Naive thymus-derived CD4-positive, alpha-beta T cell (primary cell): ENCODE measurements at regions not wholly inside any gene's neighbourhood (a gene's known extent, or its start where the extent isn't known, plus 50 kb on each side); places are given as distances from the start of the nearest gene placed in this dataset.

Experiments used
- ATAC-seq: fragments of 150-1000 bp; cut with Tn5 transposase; 2 replicates; pipeline ENCODE4 v1.10.0; 2021; ENCODE audit warnings: mild to moderate bottlenecking, moderate library complexity
- CTCF ChIA-PET: fragments of 350-600 bp; sonication (Branson Sonifier 250); formaldehyde crosslinking; loops from one replicate; lab custom pipeline; 2021; ENCODE audit warnings: antibody characterized with exemption; lab: Charles Lee
- POLR2A ChIA-PET: fragments of 350-600 bp; sonication (Branson Sonifier 250); formaldehyde crosslinking; loops from one replicate; lab custom pipeline; 2021; ENCODE audit warnings: antibody characterized with exemption, inconsistent platforms; lab: Charles Lee
- DNase-seq, 9 donors: peaks; one replicate each; pipeline versions ENCODE4 v3.0.0 to v3.0.0-alpha.2; 2020 to 2022; ENCODE audit warnings: mixed read lengths in 1 of 9
- H3K27ac ChIP-seq: one replicate; pipeline ENCODE4 v1.7.0; 2013; ENCODE audit warnings: mild to moderate bottlenecking, low read depth, low read length, moderate library complexity
- H3K27me3 ChIP-seq, 2 donors: one replicate each; pipeline ENCODE4 v1.7.0; 2013; ENCODE audit warnings: low read length in 2 of 2, mild to moderate bottlenecking in 2 of 2, moderate library complexity in 2 of 2; ENCODE audit not compliant: control insufficient read depth in 2 of 2, insufficient read depth in 2 of 2
- H3K36me3 ChIP-seq, 3 experiments: 1 replicate in 2 of 3; 2 replicates in 1 of 3; pipeline ENCODE4 v1.7.0; 2013; ENCODE audit warnings: low read length in 3 of 3, mild to moderate bottlenecking in 3 of 3, moderate library complexity in 1 of 3; ENCODE audit not compliant: insufficient read depth in 3 of 3, control insufficient read depth in 2 of 3
- H3K4me1 ChIP-seq, 2 donors: one replicate each; pipeline ENCODE4 v1.7.0; 2013; ENCODE audit warnings: low read length in 2 of 2, mild to moderate bottlenecking in 2 of 2, moderate library complexity in 1 of 2; ENCODE audit not compliant: control insufficient read depth in 2 of 2, insufficient read depth in 2 of 2
- H3K4me3 ChIP-seq: 2 replicates; pipeline ENCODE4 v1.7.0; 2013; ENCODE audit warnings: mild to moderate bottlenecking, low read length
- H3K9me3 ChIP-seq, 3 experiments: 1 replicate in 2 of 3; 2 replicates in 1 of 3; pipeline ENCODE4 v1.7.0; 2013; ENCODE audit warnings: low read length in 3 of 3; ENCODE audit not compliant: control insufficient read depth in 2 of 3
- H3K27ac Mint-ChIP-seq, 9 donors: one replicate each; pipeline ENCODE4 v1.8.0; 2020 to 2022; ENCODE audit warnings: mixed read lengths in 9 of 9, mild to moderate bottlenecking in 8 of 9, moderate library complexity in 5 of 9, inconsistent platforms in 2 of 9
- H3K27me3 Mint-ChIP-seq, 5 donors: one replicate each; pipeline ENCODE4 v1.8.0; 2021 to 2022; ENCODE audit warnings: mixed read lengths in 5 of 5, mild to moderate bottlenecking in 1 of 5
- H3K36me3 Mint-ChIP-seq, 5 donors: one replicate each; pipeline ENCODE4 v1.8.0; 2020 to 2022; ENCODE audit warnings: mixed read lengths in 5 of 5, mild to moderate bottlenecking in 3 of 5, inconsistent platforms in 1 of 5
- H3K4me1 Mint-ChIP-seq, 7 donors: one replicate each; pipeline ENCODE4 v1.8.0; 2020 to 2022; ENCODE audit warnings: mixed read lengths in 7 of 7, mild to moderate bottlenecking in 3 of 7, inconsistent platforms in 1 of 7
- H3K4me3 Mint-ChIP-seq, 10 donors: one replicate each; pipeline ENCODE4 v1.8.0; 2020 to 2022; ENCODE audit warnings: mild to moderate bottlenecking in 10 of 10, mixed read lengths in 10 of 10, moderate library complexity in 6 of 10, inconsistent platforms in 2 of 10
- H3K9me3 Mint-ChIP-seq, 11 donors: one replicate each; pipeline ENCODE4 v1.8.0; 2020 to 2022; ENCODE audit warnings: mixed read lengths in 11 of 11, mild to moderate bottlenecking in 4 of 11, inconsistent platforms in 1 of 11, moderate library complexity in 1 of 11
- intact Hi-C, 2 donors: fragments of 100-400 bp; cut with micrococcal nuclease; formaldehyde crosslinking; loops; one replicate each; pipeline ENCODE4 v1.15.1; 2023

DNA sequence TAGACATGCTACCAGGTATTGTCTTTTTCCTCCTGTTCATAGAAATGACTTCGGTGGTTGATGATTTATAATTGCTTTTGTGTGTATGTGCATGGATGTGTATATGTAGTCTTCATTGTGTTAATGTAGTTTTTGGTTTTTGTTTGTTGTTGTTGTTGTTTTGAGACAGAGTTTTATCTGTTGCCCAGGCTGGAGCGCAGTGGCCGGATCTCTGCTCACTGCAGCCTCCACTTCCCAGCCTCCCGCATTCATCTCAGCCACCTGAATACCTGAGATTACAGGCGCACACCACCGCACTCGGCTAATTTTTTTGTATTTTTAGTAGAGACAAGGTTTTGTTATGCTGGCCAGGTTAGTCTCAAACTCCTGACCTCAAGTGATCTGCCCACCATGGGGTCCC, 75.2 kb downstream of the HFE start:
- peak overlapping the region in 3 of 10 donors; percentile 3 to 50 (median 30) for H3K4me3 Mint-ChIP-seq
- no peak for ATAC-seq
- H3K36me3 Mint-ChIP-seq, result peaks cover 0 to 21% (median 11%) of the 10 kb centered on the region in 5 donors
- peaks cover 35 to 74% (median 66%) of the 10 kb centered on the region in 7 donors for H3K4me1 Mint-ChIP-seq
- peaks cover 0 to 16% (median 0%) of the 10 kb centered on the region in 5 donors for H3K27me3 Mint-ChIP-seq
- H3K27ac Mint-ChIP-seq, result peak overlapping the region in 5 of 9 donors; percentile 10 to 84 (median 34)
- intact Hi-C loops, result no loop called here
- H3K4me1 ChIP-seq, result peaks cover 14 to 45% of the 10 kb centered on the region in 2 donors
- H3K9me3 ChIP-seq, result no peaks in the 10 kb centered on the region
- H3K9me3 Mint-ChIP-seq, result peaks cover 0 to 21% (median 0%) of the 10 kb centered on the region in 11 donors
- H3K4me3 ChIP-seq, result no peak overlapping the region
- H3K27ac ChIP-seq, result no peak overlapping the region
- POLR2A ChIA-PET, result interaction anchor here (0.6 to 20.9 kb wide), 9 partner anchors 7 to 1675 kb away, joined by 3 to 2611 read pairs (median 269); a partner anchor contains a TSS
- no peak for DNase-seq
- no peaks in the 10 kb centered on the region for H3K27me3 ChIP-seq
- peaks cover 0 to 10% (median 0%) of the 10 kb centered on the region in 3 experiments for H3K36me3 ChIP-seq
- CTCF ChIA-PET, result no interaction called here

DNA sequence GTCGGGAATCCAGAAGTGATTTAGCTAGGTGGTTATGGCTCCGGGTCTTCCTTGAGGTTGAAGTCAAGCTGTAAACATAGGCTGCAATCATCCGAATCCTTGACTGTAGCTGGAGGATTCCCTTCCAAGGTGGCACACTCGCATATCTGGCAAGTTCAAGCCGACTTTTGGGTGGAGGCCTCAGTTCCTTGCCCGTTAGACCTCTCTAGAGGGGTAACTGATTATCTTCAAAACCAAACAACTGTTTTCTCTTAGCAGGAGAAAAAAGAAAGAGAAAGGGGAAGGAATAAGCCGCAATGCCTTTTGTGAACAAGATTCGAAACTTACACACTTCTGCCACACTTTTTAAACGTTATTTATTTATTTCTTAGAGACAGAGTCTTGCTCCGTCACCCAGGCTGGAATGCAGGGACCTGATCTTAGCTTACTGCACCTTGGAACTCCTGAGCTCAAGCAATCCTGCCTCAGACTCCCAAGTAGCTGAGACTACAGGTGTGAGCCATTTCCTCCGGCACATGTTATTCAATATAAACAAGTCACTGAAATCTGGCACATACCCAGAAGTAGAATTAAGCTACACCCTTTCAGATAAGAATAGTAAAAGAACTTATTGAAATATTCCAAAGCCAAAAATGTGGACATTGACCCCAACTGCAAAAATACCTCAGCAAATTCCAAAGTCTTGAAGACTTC, 76.3 kb downstream of the HFE start:
- ATAC-seq (no peak), DNase-seq (peak in 1 of 9 donors; percentile 12)
- Mint-ChIP-seq H3K36me3 (peaks cover 0 to 21% (median 5%) of the 10 kb centered on the region in 5 donors), H3K4me3 (peak overlapping the region in 9 of 10 donors; percentile 32 to 70 (median 53)), H3K27me3 (peaks cover 0 to 5% (median 0%) of the 10 kb centered on the region in 5 donors), H3K9me3 (peaks cover 0 to 9% (median 0%) of the 10 kb centered on the region in 11 donors), H3K27ac (peak overlapping the region; percentile 51 to 86 (median 77)), H3K4me1 (peaks cover 35 to 78% (median 57%) of the 10 kb centered on the region in 7 donors)
- CTCF ChIA-PET, result interaction anchor here (1.0 kb wide), 1 partner anchor 9 kb away, joined by 3 read pairs; no protein-coding TSS in a partner anchor
- H3K4me3 ChIP-seq, result no peak overlapping the region
- H3K36me3 ChIP-seq, result peaks cover 0 to 10% (median 0%) of the 10 kb centered on the region in 3 experiments
- no peaks in the 10 kb centered on the region for H3K27me3 ChIP-seq
- POLR2A ChIA-PET, result interaction anchor here (0.5 to 20.9 kb wide), 19 partner anchors 6 to 1729 kb away, joined by 3 to 2611 read pairs (median 4); a partner anchor contains a TSS
- H3K27ac ChIP-seq, result peak overlapping the region; percentile 49
- H3K4me1 ChIP-seq, result peaks cover 14 to 45% of the 10 kb centered on the region in 2 donors
- H3K9me3 ChIP-seq, result no peaks in the 10 kb centered on the region
- intact Hi-C loops, result no loop called here

DNA sequence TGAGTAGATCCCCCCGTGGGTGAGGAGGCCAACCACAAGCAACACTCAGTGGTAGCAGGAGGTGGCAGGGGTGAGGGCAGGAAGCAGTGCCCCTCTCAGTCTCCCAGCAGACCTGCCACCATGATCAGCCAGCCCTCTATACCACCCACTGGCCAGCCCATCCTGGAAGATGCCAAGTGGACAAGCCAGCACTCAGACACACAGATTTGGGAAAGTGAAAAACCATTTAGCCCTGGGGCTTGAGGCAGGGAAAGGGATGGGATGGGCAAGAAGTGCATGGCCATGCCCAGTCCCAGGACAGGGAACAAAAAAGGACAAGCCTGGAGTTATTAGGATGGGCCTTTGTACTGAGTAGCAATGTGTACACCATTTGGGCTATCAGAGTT, 76.9 kb downstream of the HFE start:
- Histone ChIP-seq H3K36me3 (peaks cover 0 to 10% (median 0%) of the 10 kb centered on the region in 3 experiments), H3K27ac (peak overlapping the region; percentile 49), H3K4me1 (peaks cover 16 to 45% of the 10 kb centered on the region in 2 donors), H3K27me3 (no peaks in the 10 kb centered on the region), H3K9me3 (no peaks in the 10 kb centered on the region), H3K4me3 (no peak overlapping the region)
- ChIA-PET CTCF (interaction anchor here (1.0 kb wide), 1 partner anchor 8 kb away, joined by 3 read pairs; no protein-coding TSS in a partner anchor), POLR2A (interaction anchor here (0.7 to 20.9 kb wide), 14 partner anchors 6 to 1729 kb away, joined by 3 to 2611 read pairs (median 6); a partner anchor contains a TSS)
- Mint-ChIP-seq H3K4me1 (peaks cover 35 to 82% (median 55%) of the 10 kb centered on the region in 7 donors), H3K4me3 (peak overlapping the region in 9 of 10 donors; percentile 10 to 70 (median 53)), H3K27me3 (peaks cover 0 to 3% (median 0%) of the 10 kb centered on the region in 5 donors), H3K9me3 (peaks cover 0 to 5% (median 0%) of the 10 kb centered on the region in 11 donors), H3K36me3 (peaks cover 0 to 21% (median 4%) of the 10 kb centered on the region in 5 donors), H3K27ac (peak overlapping the region in 8 of 9 donors; percentile 65 to 86 (median 77))
- DNase-seq (no peak), ATAC-seq (no peak)
- intact Hi-C loops, result no loop called here

DNA sequence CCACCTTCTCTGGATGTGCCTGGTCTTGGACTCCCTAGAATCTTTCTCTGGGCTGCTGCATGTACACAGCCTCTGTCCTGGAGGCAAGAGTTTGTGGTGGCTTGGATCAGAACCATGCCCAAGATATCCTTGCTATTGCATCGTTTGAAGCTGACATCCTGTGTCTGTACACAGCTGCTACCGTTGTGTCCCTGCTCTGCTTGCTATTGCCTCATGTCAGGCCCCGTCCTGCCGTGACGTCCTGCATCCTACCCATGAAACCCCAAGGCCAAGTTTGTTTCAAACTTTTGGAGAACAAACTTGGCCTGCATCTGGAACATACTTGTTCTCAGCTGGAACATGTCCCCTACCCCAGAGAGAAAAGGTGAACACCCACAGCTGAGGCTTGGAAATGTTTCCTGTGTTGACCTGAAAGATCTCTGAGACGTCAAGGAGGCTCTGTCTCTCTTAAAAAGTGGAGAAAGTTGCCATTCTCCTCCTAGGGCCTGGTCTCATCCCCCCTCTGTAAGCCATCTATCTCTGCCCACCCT, 78.1 kb downstream of the HFE start:
- H3K4me3 Mint-ChIP-seq, result peak overlapping the region; percentile 33 to 72 (median 58)
- no peak overlapping the region for H3K4me3 ChIP-seq
- CTCF ChIA-PET, result interaction anchor here (1.1 kb wide), 1 partner anchor 34 kb away, joined by 5 read pairs; a partner anchor contains a TSS

DNA sequence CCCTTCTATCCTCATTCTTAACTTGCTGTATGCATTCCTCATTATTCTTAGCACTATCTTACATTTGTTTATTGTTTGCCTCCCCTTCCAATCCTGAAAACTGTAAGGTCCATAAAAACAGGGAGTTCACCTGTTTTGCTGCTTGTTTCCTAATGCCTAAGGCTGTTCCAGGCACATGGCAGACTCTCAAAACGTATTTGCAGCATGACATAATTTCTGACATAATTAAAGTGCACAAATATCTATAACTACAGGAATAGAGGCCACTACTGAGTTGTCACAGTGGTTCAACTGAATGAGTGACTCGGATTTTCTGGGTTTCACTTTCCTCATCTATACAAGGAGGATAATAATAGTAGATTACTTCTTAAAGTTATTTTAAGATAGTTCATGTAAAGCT, 83.0 kb downstream of the HFE start:
- Mint-ChIP-seq H3K4me3 (peak overlapping the region in 8 of 10 donors; percentile 85 to 100 (median 93)), H3K27ac (peak overlapping the region; percentile 85 to 99 (median 97)), H3K9me3 (no peaks in the 10 kb centered on the region), H3K4me1 (peaks cover 32 to 70% (median 66%) of the 10 kb centered on the region in 7 donors), H3K27me3 (no peaks in the 10 kb centered on the region), H3K36me3 (peaks cover 0 to 10% (median 0%) of the 10 kb centered on the region in 5 donors)
- ATAC-seq, result no peak
- Histone ChIP-seq H3K4me3 (peak overlapping the region; percentile 78), H3K9me3 (no peaks in the 10 kb centered on the region), H3K36me3 (peaks cover 0 to 8% (median 0%) of the 10 kb centered on the region in 3 experiments), H3K4me1 (peaks cover 28 to 34% of the 10 kb centered on the region in 2 donors), H3K27me3 (no peaks in the 10 kb centered on the region), H3K27ac (peak overlapping the region; percentile 97)
- ChIA-PET CTCF (interaction anchor here (0.6 to 1.9 kb wide), 2 partner anchors 11 to 88 kb away, joined by 3 to 7 read pairs; no protein-coding TSS in a partner anchor), POLR2A (interaction anchor here (0.6 to 20.9 kb wide), 15 partner anchors 11 to 1517 kb away, joined by 3 to 2611 read pairs (median 18); a partner anchor contains a TSS)
- intact Hi-C loops, result loop anchor here (5.0 kb wide), 2 partner anchors 302 to 962 kb away; a partner anchor contains a TSS
- no peak for DNase-seq

More for the DNA sequence above, 78.1 kb downstream of the HFE start:
- peaks cover 14 to 40% of the 10 kb centered on the region in 2 donors for H3K4me1 ChIP-seq
- peak overlapping the region; percentile 80 to 91 (median 83) for H3K27ac Mint-ChIP-seq
- intact Hi-C loops, result no loop called here
- H3K9me3 Mint-ChIP-seq, result no peaks in the 10 kb centered on the region
- POLR2A ChIA-PET, result interaction anchor here (0.6 to 20.9 kb wide), 12 partner anchors 6 to 968 kb away, joined by 3 to 2611 read pairs (median 5); a partner anchor contains a TSS
- no peaks in the 10 kb centered on the region for H3K27me3 Mint-ChIP-seq
- peaks cover 34 to 83% (median 57%) of the 10 kb centered on the region in 7 donors for H3K4me1 Mint-ChIP-seq
- H3K36me3 ChIP-seq, result peaks cover 0 to 10% (median 0%) of the 10 kb centered on the region in 3 experiments
- H3K27ac ChIP-seq, result peak overlapping the region; percentile 16
- no peaks in the 10 kb centered on the region for H3K27me3 ChIP-seq
- DNase-seq (peak in 1 of 9 donors; percentile 21), ATAC-seq (no peak)
- no peaks in the 10 kb centered on the region for H3K9me3 ChIP-seq
- H3K36me3 Mint-ChIP-seq, result peaks cover 0 to 17% (median 0%) of the 10 kb centered on the region in 5 donors
